ENCODE measurements at regions not wholly inside any gene's neighbourhood (a gene's known extent, or its start where the extent isn't known, plus 50 kb on each side); places are given as distances from the start of the nearest gene placed in this dataset.

DNA sequence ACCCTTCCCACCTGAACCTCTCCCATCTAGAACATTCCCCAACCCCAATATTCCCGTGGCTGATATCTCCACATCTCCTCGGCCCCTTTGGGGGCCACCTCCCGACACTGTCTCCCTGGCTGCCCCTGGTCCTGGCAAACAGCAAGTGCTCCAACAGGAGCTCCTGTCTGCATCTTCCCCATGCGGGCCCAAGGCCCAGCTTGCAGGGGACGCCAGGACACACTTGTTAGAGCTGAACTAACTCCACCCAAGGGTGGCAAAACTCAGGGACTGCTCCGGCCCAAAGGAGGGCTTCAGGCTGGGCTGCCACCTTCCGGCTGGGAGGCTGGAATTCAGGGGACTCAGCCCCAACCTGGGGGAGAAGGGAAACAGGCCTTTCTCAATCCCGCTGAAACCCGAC is 106.6 kb downstream of the NCOR2 start:
- 90 to 92% methylated on average over 9 of the region's 9 CpGs for WGBS, 2 experiments (ENCODE audit: low coverage in 1 of 2, low lambda C conversion rate in 2 of 2, missing lambda C conversion rate in 2 of 2)
- in situ Hi-C loops (cut with MboI): no loop called here
- Histone ChIP-seq H3K27me3 (replicated peaks; ENCODE audit: insufficient read depth) (no peaks in the 10 kb centered on the region), H4K20me1 (ENCODE audit: insufficient read depth) (no peaks in the 10 kb centered on the region), H3K9me2 (ENCODE audit: insufficient read depth) (no peaks in the 10 kb centered on the region), H3K4me2 (ENCODE audit: unreplicated experiment) (no peak overlapping the region), H3K79me2 (ENCODE audit: insufficient read depth) (peaks cover 8% of the 10 kb centered on the region; the same call in 1 of the 2 replicates), H3K4me3 (no peak overlapping the region), H3K36me3 (ENCODE audit: low read depth) (peaks cover 10% of the 10 kb centered on the region; the same call in 1 of the 2 replicates), H3K9ac (no peak overlapping the region), H3K9me3 (ENCODE audit: low read depth) (no peaks in the 10 kb centered on the region), H3F3A (ENCODE audit: insufficient read depth) (no peaks in the 10 kb centered on the region), H3K4me1 (ENCODE audit: insufficient read depth) (peaks cover 12% of the 10 kb centered on the region), H3K27ac (no peak overlapping the region), H2AFZ (no peak overlapping the region)
- DNase-seq: no peak
- TF ChIP-seq EZH2 (IDR thresholded peaks at IDR 0.05; ENCODE audit: insufficient read depth, poor library complexity, severe bottlenecking): no peak
- TF ChIP-seq EZH2phosphoT487 (IDR thresholded peaks at IDR 0.05; ENCODE audit: insufficient read depth, low read depth): no peak

GRCh38 chr12:124459852-124460645 is 107.4 kb downstream of the NCOR2 start:
- H3K4me2 ChIP-seq (ENCODE audit: unreplicated experiment): no peak overlapping the region
- H3K4me1 ChIP-seq (ENCODE audit: insufficient read depth): peaks cover 12% of the 10 kb centered on the region
- TF ChIP-seq EZH2phosphoT487 (IDR thresholded peaks at IDR 0.05; ENCODE audit: insufficient read depth, low read depth): no peak
- no peak for TF ChIP-seq EZH2 (IDR thresholded peaks at IDR 0.05; ENCODE audit: insufficient read depth, poor library complexity, severe bottlenecking)
- H2AFZ ChIP-seq: no peak overlapping the region
- no peaks in the 10 kb centered on the region for H3K9me3 ChIP-seq (ENCODE audit: low read depth)
- H3F3A ChIP-seq (ENCODE audit: insufficient read depth): peaks cover 3% of the 10 kb centered on the region
- peaks cover 4% of the 10 kb centered on the region; the same call in 1 of the 2 replicates for H3K36me3 ChIP-seq (ENCODE audit: low read depth)
- no peak overlapping the region for H3K4me3 ChIP-seq
- H3K9ac ChIP-seq: no peak overlapping the region
- no peaks in the 10 kb centered on the region for H3K9me2 ChIP-seq (ENCODE audit: insufficient read depth)
- no peaks in the 10 kb centered on the region for H3K27me3 ChIP-seq (replicated peaks; ENCODE audit: insufficient read depth)
- H3K27ac ChIP-seq: no peak overlapping the region
- WGBS, 2 experiments (ENCODE audit: low coverage in 1 of 2, low lambda C conversion rate in 2 of 2, missing lambda C conversion rate in 2 of 2): 95 to 96% methylated on average over 18 of the region's 18 CpGs
- no peaks in the 10 kb centered on the region for H4K20me1 ChIP-seq (ENCODE audit: insufficient read depth)
- in situ Hi-C loops (cut with MboI): no loop called here
- DNase-seq: no peak
- peaks cover 1% of the 10 kb centered on the region; the same call in 1 of the 2 replicates for H3K79me2 ChIP-seq (ENCODE audit: insufficient read depth)

- Histone ChIP-seq H2AFZ (no peak overlapping the region), H3K4me1 (ENCODE audit: insufficient read depth) (peaks cover 16% of the 10 kb centered on the region), H4K20me1 (ENCODE audit: insufficient read depth) (no peaks in the 10 kb centered on the region), H3K4me3 (no peak overlapping the region), H3K4me2 (ENCODE audit: unreplicated experiment) (no peak overlapping the region), H3F3A (ENCODE audit: insufficient read depth) (peaks cover 11% of the 10 kb centered on the region), H3K36me3 (ENCODE audit: low read depth) (no peaks in the 10 kb centered on the region), H3K9me3 (ENCODE audit: low read depth) (no peaks in the 10 kb centered on the region), H3K27me3 (replicated peaks; ENCODE audit: insufficient read depth) (no peaks in the 10 kb centered on the region), H3K9me2 (ENCODE audit: insufficient read depth) (no peaks in the 10 kb centered on the region), H3K9ac (no peak overlapping the region), H3K27ac (no peak overlapping the region), H3K79me2 (ENCODE audit: insufficient read depth) (no peaks in the 10 kb centered on the region; the same call in 1 of the 2 replicates)
- in situ Hi-C loops (cut with MboI): no loop called here
- TF ChIP-seq EZH2phosphoT487 (IDR thresholded peaks at IDR 0.05; ENCODE audit: insufficient read depth, low read depth): no peak
- TF ChIP-seq EZH2 (IDR thresholded peaks at IDR 0.05; ENCODE audit: insufficient read depth, poor library complexity, severe bottlenecking): no peak
- 88 to 91% methylated on average over 12 of the region's 12 CpGs for WGBS, 2 experiments (ENCODE audit: low coverage in 1 of 2, low lambda C conversion rate in 2 of 2, missing lambda C conversion rate in 2 of 2)
- no peak for DNase-seq
Observed at GRCh38 chr12:124458992-124459851, 108.2 kb downstream of the NCOR2 start.

DNA sequence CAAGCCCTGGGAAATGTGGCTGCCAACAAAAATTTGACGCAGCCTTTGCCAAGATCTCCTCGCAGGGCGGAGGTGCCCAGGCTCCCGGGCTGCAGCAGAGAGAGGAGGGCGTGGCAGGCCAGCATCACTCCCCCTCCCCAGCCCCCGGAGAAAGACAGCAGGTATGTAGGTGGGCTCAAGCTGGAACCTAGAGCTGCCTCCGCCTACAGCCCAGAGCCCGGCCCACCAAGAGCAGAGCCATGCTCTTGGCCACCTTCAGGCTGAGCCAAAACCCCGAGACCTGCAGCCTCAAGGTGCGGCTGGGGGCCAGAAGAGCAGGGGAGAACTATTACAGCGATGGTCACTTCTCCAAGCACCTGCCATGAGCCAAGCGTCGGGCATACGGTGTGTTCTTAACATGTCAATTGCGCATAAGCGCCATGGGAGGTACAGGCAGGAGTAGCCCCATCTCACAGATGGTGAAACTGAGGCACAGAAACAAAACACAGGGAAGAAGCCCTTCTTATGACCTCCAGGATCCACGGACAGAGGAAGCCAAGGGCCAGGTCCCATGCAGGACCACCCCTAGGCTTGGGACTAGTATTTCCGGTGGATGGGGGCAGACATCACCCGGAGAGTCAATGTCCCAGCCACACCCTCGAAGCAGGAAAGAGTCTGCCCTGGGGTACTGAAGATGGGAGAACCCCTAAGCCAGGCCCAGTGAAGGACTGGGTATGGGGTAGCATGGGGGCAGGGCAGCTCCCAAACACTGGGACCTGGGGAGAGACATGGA is 109.0 kb downstream of the NCOR2 start:
- peak overlapping the region; percentile 60; the same call in 1 of the 2 replicates for H3K27ac ChIP-seq
- no peak overlapping the region for H3K9ac ChIP-seq
- DNase-seq: no peak
- H3K4me1 ChIP-seq (ENCODE audit: insufficient read depth): peaks cover 24% of the 10 kb centered on the region
- no peaks in the 10 kb centered on the region; the same call in 1 of the 2 replicates for H3K79me2 ChIP-seq (ENCODE audit: insufficient read depth)
- in situ Hi-C loops (cut with MboI): no loop called here
- peak overlapping the region; percentile 36 for H3K4me2 ChIP-seq (ENCODE audit: unreplicated experiment)
- 71 to 73% methylated on average over 18 to 20 of the region's 20 CpGs for WGBS, 2 experiments (ENCODE audit: low coverage in 1 of 2, low lambda C conversion rate in 2 of 2, missing lambda C conversion rate in 2 of 2)
- no peaks in the 10 kb centered on the region for H3K9me3 ChIP-seq (ENCODE audit: low read depth)
- no peaks in the 10 kb centered on the region for H3K9me2 ChIP-seq (ENCODE audit: insufficient read depth)
- H3F3A ChIP-seq (ENCODE audit: insufficient read depth): peaks cover 17% of the 10 kb centered on the region
- H3K4me3 ChIP-seq: no peak overlapping the region
- H2AFZ ChIP-seq: no peak overlapping the region
- H4K20me1 ChIP-seq (ENCODE audit: insufficient read depth): no peaks in the 10 kb centered on the region
- TF ChIP-seq EZH2phosphoT487 (IDR thresholded peaks at IDR 0.05; ENCODE audit: insufficient read depth, low read depth) (no peak), EZH2 (IDR thresholded peaks at IDR 0.05; ENCODE audit: insufficient read depth, poor library complexity, severe bottlenecking) (no peak)
- H3K27me3 ChIP-seq (replicated peaks; ENCODE audit: insufficient read depth): no peaks in the 10 kb centered on the region
- H3K36me3 ChIP-seq (ENCODE audit: low read depth): no peaks in the 10 kb centered on the region

Measured in GM23248 (cell line).